DOHH2 (cell line): ENCODE measurements at regions not wholly inside any gene's neighbourhood (a gene's known extent, or its start where the extent isn't known, plus 50 kb on each side); places are given as distances from the start of the nearest gene placed in this dataset.

Source experiments
- CTCF ChIP-seq: fragments of 200-600 bp; sonication (generic); IDR thresholded peaks from one replicate; pipeline ENCODE4 v1.5.1; 2014; ENCODE audit warnings: antibody characterized with exemption, mild to moderate bottlenecking, low read depth, low read length; ENCODE audit not compliant: poor library complexity, severe bottlenecking
- EZH2phosphoT487 ChIP-seq: fragments of 200-600 bp; sonication (generic); IDR thresholded peaks from 2 replicates; pipeline ENCODE4 v1.6.1; 2017; ENCODE audit warnings: borderline replicate concordance, mild to moderate bottlenecking, antibody characterized with exemption, low read length, moderate library complexity, mixed read lengths

- TF ChIP-seq CTCF (no peak), EZH2phosphoT487 (no peak)
Observed at GRCh38 chr3:64974401-64974800, 286.6 kb upstream of the ADAMTS9 start.
